ENCODE measurements at regions not wholly inside any gene's neighbourhood (a gene's known extent, or its start where the extent isn't known, plus 50 kb on each side); places are given as distances from the start of the nearest gene placed in this dataset.

DNA sequence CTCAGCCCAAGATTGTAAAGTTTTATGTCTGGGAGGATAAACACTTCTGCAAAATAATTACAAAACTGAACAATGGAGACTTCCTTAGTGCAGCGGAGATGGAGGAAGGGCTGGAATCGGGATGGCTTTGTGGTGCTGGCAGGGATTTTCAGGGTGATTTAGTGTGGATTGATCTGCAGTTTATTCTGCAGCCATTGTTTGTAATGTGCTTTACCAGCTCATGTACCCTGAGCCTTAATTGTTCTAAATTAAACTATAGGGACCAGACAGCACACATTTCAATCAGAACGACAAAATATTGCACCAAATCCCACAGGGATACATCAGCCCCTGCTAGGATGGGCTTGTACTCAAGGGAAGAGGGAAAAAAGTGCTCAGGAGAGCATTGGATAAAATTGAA lies 103.2 kb upstream of the ONECUT1 start:
- no peak for DNase-seq (ENCODE audit: low read depth, low spot score)

DNA sequence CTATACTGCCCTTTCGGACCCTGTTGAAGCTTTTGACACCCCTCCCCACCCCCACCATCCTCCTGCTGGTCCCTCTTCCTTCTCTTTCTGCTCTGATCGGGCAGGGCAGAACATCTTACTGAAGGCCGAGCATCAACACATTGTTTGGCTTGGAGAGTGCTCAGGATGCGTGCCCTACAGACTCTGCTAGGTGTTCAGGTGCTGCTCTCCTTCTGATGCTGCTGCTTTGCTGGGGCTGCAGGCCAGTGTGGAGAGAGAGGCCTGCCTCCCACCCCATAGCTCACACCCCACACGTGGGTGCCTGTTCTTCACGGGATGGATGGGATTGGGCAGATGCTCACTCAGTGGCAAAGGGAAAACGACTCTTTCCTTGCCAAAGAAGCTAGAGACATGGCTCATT lies 89.8 kb upstream of the ONECUT1 start:
- no peak for DNase-seq (ENCODE audit: low read depth, low spot score)

DNA sequence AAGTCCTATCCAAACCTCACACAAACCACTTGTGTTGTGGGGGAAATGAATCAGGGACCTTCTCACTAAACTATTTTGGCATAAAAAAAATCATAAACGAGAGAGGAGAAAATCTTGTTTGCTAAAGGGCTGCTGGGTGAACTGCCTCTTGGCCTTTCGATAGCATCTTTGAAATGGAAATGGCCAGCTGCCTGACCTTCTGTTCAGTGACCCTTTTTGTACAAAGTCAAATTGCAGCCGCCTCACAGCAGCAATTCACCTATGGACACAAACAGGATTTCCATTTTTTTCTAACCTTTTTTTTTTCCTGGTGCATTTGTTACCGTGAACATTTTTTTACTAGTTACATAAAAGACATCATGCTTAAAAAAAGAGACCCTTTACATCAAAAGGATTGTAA lies 89.0 kb upstream of the ONECUT1 start:
- no peak for DNase-seq (ENCODE audit: low read depth, low spot score)

DNA sequence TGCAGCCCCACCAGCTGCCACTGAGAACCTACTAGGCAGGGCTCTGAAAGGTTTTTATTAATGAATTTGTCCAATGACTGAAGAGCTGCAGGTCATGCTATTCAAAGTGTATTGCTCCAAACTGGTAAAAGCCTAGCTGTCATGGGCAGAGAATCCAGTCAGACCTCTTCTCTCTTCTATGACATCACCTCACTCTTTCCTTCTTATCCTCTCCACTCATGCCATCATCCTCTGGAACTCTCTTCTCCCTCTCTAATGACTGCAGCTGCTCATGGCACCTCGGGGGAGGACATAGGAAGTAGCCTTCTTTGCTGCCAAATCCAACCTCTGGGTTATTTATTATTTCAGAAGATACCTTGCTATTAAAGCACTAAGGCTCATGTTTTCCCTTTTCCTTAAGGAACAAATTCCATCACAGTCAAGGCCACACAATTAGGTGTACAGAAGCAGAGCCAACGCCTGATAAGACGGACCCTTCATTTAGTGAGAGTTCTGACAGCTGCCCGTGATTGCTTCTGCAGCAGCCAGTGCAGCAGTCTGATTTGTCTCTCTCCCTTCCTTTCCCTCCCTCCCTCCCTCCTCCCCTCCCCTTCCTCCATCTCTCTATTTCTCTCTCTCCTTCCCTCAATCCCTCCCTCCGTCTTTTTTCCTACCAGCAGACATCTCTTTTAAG lies 87.0 kb upstream of the ONECUT1 start:
- no peak for DNase-seq (ENCODE audit: low read depth, low spot score)

DNA sequence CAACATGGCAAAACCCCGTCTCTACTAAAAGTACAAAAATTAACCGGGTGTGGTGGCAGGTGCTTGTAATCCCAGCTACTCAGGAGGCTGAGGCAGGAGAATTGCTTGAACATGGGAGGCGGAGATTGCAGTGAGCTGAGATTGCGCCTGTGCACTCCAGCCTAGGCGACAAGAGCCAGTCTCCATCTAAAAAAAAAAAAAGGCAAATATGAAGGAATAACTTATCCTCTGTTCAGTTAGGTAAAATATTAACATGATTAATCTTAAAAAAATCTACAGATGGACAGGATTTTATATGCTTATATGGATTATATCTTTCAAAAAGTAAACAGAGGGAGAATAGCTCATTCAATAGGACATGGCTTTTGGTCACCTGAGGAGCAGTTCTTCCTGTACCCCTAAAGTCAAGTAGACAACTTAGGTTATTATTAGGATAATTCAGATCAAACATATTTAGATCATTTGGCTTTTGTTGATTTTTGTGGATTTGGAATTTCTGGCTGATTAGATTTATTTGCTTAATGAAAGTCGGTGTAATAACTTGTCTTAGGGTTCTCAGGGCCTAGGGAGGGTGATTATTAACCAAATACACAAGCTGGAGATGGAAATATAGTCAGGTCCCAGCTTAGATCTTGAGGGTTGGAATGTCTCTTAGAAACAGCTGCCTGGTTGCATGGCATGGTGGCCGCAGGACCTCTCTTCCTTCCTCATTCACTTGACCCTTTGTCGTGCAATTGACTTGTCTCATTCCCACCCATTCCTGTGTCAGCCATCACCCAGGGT lies 82.1 kb upstream of the ONECUT1 start:
- DNase-seq (ENCODE audit: low read depth, low spot score): no peak

DNA sequence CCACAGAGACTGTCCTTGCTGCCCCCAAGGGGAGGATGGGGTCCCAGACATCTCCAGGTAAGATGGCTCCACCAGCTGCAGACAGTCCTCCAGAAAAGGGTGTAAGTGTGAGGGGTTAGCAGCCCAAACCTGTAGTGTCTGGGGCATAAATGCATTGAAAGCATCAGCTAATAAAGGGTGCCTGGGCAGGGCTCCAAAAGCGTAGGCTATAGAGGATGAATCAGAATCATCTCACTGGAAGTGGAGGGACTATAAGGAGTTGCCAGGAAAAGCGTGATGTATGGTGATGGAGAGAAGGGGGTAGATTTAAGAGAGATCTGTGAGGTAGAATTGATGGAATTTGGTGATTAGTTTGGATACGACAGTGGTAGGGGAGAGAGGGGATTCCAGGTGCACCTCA lies 79.9 kb upstream of the ONECUT1 start:
- no peak for DNase-seq (ENCODE audit: low read depth, low spot score)

DNA sequence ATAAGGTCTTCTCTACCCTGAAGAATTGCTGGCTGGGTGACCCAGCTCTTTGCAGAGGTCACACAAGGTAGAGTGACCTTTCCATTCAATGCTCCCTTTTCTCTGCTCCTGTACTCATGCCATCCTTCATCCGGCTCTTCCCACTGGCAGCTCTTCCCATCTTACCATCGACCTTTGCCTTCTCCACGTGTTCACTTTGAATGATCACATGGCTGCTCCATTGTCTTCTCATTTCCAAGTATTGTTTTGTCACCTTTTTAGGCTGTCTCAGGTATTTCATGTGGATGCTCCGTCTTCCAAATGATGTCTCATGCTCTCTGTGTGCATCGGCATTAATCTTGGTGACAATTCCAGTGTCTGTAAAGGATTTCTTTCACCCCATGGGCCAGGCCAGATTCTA lies 76.6 kb upstream of the ONECUT1 start:
- DNase-seq (ENCODE audit: low read depth, low spot score): no peak

DNA sequence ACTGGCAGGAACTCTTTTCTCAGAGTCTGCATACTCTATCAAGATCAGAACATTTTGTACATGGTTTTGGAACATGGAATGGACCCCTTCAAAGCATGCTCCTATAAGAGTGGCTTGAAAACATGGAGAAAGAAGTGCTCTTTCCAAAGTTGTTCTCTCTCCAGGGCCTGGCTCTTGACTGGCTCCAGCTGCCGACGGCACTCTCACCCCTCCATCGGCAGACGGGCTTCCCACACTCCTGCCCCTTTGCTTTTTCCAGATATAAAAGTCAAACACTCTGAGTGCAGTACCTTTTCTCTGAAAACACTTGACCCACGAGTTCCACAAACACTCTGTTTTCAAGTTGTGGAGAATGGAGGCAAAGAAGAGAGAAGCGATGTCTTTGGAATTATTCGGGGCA lies 72.5 kb upstream of the ONECUT1 start:
- no peak for DNase-seq (ENCODE audit: low read depth, low spot score)

DNA sequence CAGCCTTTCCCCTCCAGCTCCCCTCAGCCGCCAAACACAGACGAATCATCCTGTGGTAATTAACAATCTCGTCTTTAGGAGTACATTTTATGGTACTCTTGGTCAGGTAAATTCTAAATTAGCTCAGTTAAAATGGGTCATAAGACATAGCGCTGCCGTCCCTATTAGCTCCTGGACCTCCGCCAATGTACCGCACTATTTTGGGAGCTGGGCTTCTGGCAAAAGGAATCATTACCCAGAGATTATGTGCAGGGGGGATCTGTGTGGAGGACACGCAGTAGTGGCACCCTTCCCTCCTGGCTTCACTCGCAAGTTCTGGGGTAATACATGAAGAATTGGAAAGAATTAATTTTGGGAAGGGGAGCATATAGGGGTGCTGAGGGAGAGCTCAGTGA lies 68.6 kb upstream of the ONECUT1 start:
- DNase-seq (ENCODE audit: low read depth, low spot score): no peak

DNA sequence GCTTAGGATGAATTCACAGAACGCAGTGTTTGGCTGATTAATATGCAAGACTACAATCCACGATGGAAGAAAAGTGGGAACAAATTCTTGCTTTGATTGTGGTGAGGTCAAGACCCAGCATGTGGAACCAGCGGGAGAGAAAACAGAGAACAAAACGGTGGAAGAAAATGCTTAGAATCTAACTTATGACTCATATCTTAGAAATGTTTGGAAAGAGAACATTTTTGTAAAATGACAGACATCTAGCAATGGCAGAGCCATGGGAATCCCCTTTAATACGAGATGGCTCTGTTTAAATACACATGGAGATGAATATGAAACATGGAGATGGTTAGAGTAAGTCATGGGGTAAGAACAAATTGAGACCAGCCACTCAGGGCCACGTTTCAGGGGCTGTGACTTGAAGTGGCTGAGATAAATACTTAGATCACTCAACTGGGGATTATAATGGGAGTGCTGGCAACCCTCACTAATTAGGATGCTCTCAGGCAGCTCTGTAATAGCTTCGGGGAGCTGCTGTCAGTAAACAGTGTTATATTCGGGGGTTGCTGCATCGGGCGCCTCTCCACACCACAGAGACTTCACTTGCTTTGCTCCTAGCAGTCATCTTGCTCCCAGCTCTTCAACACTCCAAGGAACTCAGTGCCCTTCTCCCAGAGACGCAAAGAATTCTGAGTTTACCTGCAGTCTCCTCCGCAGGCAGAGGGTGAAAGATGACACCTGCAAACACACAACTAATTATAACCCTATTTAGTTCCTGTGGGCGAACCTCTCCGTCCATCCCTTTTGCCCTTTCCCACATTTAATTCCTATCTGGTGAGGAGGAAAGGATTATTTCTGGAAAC lies 68.0 kb upstream of the ONECUT1 start:
- DNase-seq (ENCODE audit: low read depth, low spot score): no peak

DNA sequence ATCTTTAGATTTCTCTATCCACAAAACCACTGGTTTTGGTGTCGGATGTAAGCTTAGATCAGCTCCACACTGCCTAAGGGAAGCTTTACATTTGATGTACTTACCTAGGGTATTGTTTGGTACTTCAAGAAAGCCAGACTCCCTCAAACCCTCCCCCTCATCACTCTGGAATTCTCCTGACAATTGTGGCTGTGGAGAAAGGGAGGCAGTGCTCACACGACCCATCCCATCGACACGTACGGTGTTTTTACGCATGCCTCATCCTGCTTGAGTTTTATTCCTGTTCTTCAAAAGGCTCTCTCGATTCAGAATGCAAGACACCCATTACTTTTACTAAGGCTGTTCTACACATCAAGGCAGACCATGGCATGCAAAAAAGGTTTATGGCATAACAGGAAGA lies 67.3 kb upstream of the ONECUT1 start:
- DNase-seq (ENCODE audit: low read depth, low spot score): no peak

DNA sequence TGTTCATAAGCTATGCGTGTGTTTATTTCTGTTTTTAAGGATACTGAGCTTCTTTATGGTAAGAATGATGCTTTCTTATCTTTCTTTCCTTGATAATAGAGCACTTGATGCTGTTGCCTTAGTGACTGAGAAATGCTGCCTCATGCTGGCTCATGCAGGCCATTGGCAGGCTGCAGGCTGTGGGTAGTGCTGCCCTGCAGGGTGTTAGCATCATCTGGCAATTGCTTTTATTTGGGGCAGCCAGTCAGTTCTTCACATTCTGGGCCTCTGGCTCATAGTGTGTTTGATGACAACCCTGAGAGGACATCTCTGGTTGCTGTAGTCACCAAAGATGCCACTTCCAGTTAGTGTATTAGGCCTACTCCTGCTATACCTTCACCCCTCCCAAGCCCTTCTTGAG lies 66.2 kb upstream of the ONECUT1 start:
- DNase-seq (ENCODE audit: low read depth, low spot score): no peak

DNA sequence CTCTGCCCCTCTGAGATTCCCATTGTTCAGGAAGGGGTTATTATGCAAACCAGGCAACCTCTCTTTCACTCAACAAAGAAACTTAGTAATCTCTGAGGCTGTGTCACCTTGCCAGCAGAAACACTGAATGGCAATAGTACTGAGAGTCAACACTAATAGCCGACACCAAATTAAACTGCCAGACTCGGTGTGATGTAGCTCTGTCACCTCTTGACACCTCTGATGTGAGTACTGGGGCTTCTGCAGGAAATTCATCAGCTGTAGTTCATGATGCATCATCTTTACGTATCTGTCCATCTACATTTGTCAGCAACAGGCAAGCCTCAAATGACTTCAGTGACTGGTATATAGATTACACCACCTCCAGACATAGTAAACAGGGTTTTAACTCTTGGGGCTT lies 65.0 kb upstream of the ONECUT1 start:
- DNase-seq (ENCODE audit: low read depth, low spot score): no peak

DNA sequence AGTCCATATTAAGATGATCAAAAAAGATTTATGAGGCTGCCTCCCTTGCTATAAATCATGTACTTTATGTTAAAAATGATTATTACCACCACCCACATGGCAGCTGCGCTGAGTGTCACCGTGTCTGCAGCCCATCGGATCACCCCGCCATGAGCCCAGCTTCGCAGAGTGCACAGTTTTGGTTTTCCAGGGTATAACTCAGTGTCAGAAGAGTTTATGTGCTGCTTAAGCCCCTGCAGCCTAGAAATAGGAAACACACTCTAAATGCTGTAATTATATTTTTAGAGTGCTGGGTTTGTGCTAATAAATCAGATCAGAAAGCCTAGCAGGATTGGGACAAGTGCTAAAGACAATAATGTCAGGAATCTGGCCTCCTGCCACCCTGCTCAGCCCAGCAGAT lies 54.7 kb upstream of the ONECUT1 start:
- DNase-seq (ENCODE audit: low read depth, low spot score): no peak
